ENCODE measurements at regions not wholly inside any gene's neighbourhood (a gene's known extent, or its start where the extent isn't known, plus 50 kb on each side); places are given as distances from the start of the nearest gene placed in this dataset.

- WGBS, 2 donors, result 88 to 92% methylated on average over 3 of the region's 3 CpGs
- Histone ChIP-seq H3K27me3 (no peaks in the 10 kb centered on the region), H3K27ac (no peak overlapping the region), H3K4me3 (no peak overlapping the region), H3K9me3 (no peaks in the 10 kb centered on the region), H3K36me3 (ENCODE audit: low read depth, missing control alignments) (no peaks in the 10 kb centered on the region), H3K4me1 (no peaks in the 10 kb centered on the region)
- TF ChIP-seq POLR2A (IDR thresholded peaks at IDR 0.05) (no peak), CTCF (IDR thresholded peaks at IDR 0.05) (no peak)
- DNase-seq, result no peak
- intact Hi-C loops (cut with DNase I; ENCODE audit: low total_unique reads), result no loop called here
Measured at GRCh38 chr1:168932539-168932938, 174.0 kb upstream of the ATP1B1 start.

DNA sequence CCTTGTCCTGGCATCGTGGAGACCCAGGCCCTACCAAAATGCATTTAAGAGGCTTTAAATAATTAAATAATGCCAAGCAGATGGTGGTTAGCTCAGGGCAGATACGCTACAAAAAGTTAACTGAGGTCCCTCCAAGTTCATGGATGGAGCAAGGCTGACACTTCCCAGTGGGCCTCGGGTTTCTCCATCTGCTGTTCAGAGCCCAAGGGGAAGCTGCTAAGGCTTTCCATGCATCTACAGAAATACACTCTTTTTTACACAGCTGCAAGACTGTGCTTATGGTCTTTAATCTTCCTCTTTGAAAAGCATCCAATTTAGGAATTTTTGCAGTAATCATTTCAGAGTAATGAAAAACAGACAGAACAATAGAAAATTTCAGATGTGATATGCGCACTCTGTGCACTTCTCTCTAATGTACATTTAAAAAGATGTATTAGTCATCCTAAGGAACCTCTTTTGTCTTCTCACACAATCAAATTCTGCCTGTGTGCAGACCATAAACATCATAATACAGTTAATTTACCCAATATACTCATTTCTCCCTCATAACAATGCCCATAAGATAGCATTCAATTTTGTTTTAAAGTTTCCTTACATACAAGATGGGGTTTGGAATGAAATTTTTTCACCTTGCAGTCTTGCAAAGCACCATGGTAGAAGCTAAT lies 173.2 kb upstream of the ATP1B1 start:
- H3K27me3 ChIP-seq, result no peaks in the 10 kb centered on the region
- H3K9me3 ChIP-seq, result no peaks in the 10 kb centered on the region
- no peaks in the 10 kb centered on the region for H3K4me1 ChIP-seq
- DNase-seq, result no peak
- no peaks in the 10 kb centered on the region for H3K36me3 ChIP-seq (ENCODE audit: low read depth, missing control alignments)
- no peak overlapping the region for H3K27ac ChIP-seq
- no peak overlapping the region for H3K4me3 ChIP-seq
- no peak for TF ChIP-seq CTCF (IDR thresholded peaks at IDR 0.05)
- TF ChIP-seq POLR2A (IDR thresholded peaks at IDR 0.05), result no peak
- intact Hi-C loops (cut with DNase I; ENCODE audit: low total_unique reads), result no loop called here
- 75 to 80% methylated on average over 4 of the region's 4 CpGs for WGBS, 2 donors

- H3K27me3 ChIP-seq, result no peaks in the 10 kb centered on the region
- H3K36me3 ChIP-seq (ENCODE audit: low read depth, missing control alignments), result no peaks in the 10 kb centered on the region
- no peaks in the 10 kb centered on the region for H3K9me3 ChIP-seq
- WGBS, 2 donors, result 38 to 50% methylated on average over 3 of the region's 3 CpGs
- no peak overlapping the region for H3K4me3 ChIP-seq
- H3K27ac ChIP-seq, result no peak overlapping the region
- intact Hi-C loops (cut with DNase I; ENCODE audit: low total_unique reads), result no loop called here
- DNase-seq, result no peak
- H3K4me1 ChIP-seq, result no peaks in the 10 kb centered on the region
- no peak for TF ChIP-seq POLR2A (IDR thresholded peaks at IDR 0.05)
Measured at GRCh38 chr1:168939110-168939946, 167.2 kb upstream of the ATP1B1 start.

GRCh38 chr1:168939947-168940223 lies 166.6 kb upstream of the ATP1B1 start:
- no peak overlapping the region for H3K4me3 ChIP-seq
- DNase-seq, result no peak
- no peak overlapping the region for H3K27ac ChIP-seq
- no peaks in the 10 kb centered on the region for H3K36me3 ChIP-seq (ENCODE audit: low read depth, missing control alignments)
- no peaks in the 10 kb centered on the region for H3K27me3 ChIP-seq
- TF ChIP-seq POLR2A (IDR thresholded peaks at IDR 0.05), result no peak
- intact Hi-C loops (cut with DNase I; ENCODE audit: low total_unique reads), result no loop called here
- H3K4me1 ChIP-seq, result no peaks in the 10 kb centered on the region
- H3K9me3 ChIP-seq, result no peaks in the 10 kb centered on the region

DNA sequence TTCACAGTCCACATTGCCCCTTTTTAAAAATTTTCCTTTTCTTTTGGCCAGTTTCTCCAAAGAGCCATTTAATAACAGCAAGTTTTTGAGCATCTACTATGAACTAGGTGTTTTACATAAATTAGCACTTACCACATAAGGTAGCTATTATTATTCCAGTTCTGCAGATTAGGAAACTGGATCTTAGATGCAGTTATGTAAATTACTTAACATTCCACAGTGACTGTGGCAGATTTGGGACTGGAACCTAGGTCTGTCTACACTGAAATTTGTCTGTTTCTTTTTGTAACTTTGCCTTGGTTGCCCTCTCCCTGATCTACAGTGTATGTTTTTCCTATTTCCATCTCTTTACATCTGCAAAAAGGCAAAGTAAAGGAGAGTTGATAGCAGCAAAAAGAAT lies 164.8 kb upstream of the ATP1B1 start:
- no peak overlapping the region for H3K4me3 ChIP-seq
- no peaks in the 10 kb centered on the region for H3K36me3 ChIP-seq (ENCODE audit: low read depth, missing control alignments)
- H3K27ac ChIP-seq, result no peak overlapping the region
- H3K9me3 ChIP-seq, result no peaks in the 10 kb centered on the region
- no peaks in the 10 kb centered on the region for H3K27me3 ChIP-seq
- intact Hi-C loops (cut with DNase I; ENCODE audit: low total_unique reads), result no loop called here
- no peak for TF ChIP-seq POLR2A (IDR thresholded peaks at IDR 0.05)
- DNase-seq, result no peak
- H3K4me1 ChIP-seq, result peaks cover 14% of the 10 kb centered on the region

DNA sequence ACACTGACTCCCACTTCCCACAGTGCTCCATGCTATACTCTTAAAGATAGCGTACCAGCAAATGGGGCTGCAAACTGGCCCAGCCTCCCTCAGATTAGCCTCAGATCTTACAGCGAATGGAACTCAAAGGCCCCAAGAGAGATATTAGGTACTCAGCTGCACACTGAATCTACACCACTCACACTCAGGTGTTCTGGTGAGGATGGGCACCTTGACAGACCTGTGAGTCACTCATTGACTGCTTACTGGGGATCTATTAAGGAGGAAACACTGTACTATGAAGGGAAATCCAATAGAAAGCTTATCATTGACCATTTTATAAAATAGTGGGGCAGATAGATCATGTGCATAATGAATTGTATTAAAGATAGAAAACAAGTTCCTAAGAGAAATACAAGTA lies 164.3 kb upstream of the ATP1B1 start:
- Histone ChIP-seq H3K9me3 (no peaks in the 10 kb centered on the region), H3K27me3 (no peaks in the 10 kb centered on the region), H3K36me3 (ENCODE audit: low read depth, missing control alignments) (no peaks in the 10 kb centered on the region), H3K4me1 (peaks cover 14% of the 10 kb centered on the region), H3K27ac (no peak overlapping the region), H3K4me3 (no peak overlapping the region)
- TF ChIP-seq POLR2A (IDR thresholded peaks at IDR 0.05), result no peak
- no peak for TF ChIP-seq CTCF (IDR thresholded peaks at IDR 0.05)
- intact Hi-C loops (cut with DNase I; ENCODE audit: low total_unique reads), result no loop called here
- 81 to 96% methylated on average over 2 of the region's 2 CpGs for WGBS, 2 donors
- DNase-seq, result no peak

All from testis (tissue), 2 donors.